ENCODE measurements at regions not wholly inside any gene's neighbourhood (a gene's known extent, or its start where the extent isn't known, plus 50 kb on each side); places are given as distances from the start of the nearest gene placed in this dataset.

GRCh38 chr5:164187785-164188184 is 682.4 kb downstream of the MAT2B start:
- TF ChIP-seq, protein P1, sequence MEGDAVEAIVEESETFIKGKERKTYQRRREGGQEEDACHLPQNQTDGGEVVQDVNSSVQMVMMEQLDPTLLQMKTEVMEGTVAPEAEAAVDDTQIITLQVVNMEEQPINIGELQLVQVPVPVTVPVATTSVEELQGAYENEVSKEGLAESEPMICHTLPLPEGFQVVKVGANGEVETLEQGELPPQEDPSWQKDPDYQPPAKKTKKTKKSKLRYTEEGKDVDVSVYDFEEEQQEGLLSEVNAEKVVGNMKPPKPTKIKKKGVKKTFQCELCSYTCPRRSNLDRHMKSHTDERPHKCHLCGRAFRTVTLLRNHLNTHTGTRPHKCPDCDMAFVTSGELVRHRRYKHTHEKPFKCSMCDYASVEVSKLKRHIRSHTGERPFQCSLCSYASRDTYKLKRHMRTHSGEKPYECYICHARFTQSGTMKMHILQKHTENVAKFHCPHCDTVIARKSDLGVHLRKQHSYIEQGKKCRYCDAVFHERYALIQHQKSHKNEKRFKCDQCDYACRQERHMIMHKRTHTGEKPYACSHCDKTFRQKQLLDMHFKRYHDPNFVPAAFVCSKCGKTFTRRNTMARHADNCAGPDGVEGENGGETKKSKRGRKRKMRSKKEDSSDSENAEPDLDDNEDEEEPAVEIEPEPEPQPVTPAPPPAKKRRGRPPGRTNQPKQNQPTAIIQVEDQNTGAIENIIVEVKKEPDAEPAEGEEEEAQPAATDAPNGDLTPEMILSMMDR (IDR thresholded peaks at IDR 0.05; ENCODE audit: poor library complexity): no peak
- TF ChIP-seq EZH2 (IDR thresholded peaks at IDR 0.05; ENCODE audit: borderline replicate concordance): no peak

Measured in hepatocyte (in vitro differentiated cells).